GM18858 (cell line): ENCODE measurements at regions not wholly inside any gene's neighbourhood (a gene's known extent, or its start where the extent isn't known, plus 50 kb on each side); places are given as distances from the start of the nearest gene placed in this dataset.
"Not testable (repeated sequence)": the region's sequence is repeated elsewhere in the genome, so short reads cannot be mapped to it uniquely, and the experiment has no call there.

Experiments
- ATAC-seq: cut with Tn5 transposase; IDR thresholded peaks from one replicate; pipeline ENCODE4 v1.9.1; 2021; ENCODE audit not compliant: unreplicated experiment

- no peak for ATAC-seq
These were observed 302.3 kb upstream of the G2E3 start for GRCh38 chr14:30256627-30257026.

GRCh38 chr14:30257946-30258661, 300.9 kb upstream of the G2E3 start:
- ATAC-seq, result no peak

GRCh38 chr14:30260833-30261607, 297.9 kb upstream of the G2E3 start:
- ATAC-seq, result no peak

GRCh38 chr14:30264161-30264560, 294.8 kb upstream of the G2E3 start:
- no peak for ATAC-seq

- ATAC-seq, result no peak
These were observed 292.7 kb upstream of the G2E3 start for GRCh38 chr14:30266290-30266689.

GRCh38 chr14:30267141-30267540, 291.8 kb upstream of the G2E3 start:
- no peak for ATAC-seq

- ATAC-seq, result peak; percentile 99
These were observed 288.5 kb upstream of the G2E3 start for GRCh38 chr14:30270200-30271161.

- ATAC-seq, result no peak
These were observed 287.1 kb upstream of the G2E3 start for GRCh38 chr14:30271811-30272323.

GRCh38 chr14:30272848-30273832, 285.8 kb upstream of the G2E3 start:
- no peak for ATAC-seq

GRCh38 chr14:30275604-30276003, 283.4 kb upstream of the G2E3 start:
- ATAC-seq, result no peak

- no peak for ATAC-seq
These were observed 281.7 kb upstream of the G2E3 start for GRCh38 chr14:30277268-30277667.

- ATAC-seq, result not testable (repeated sequence)
These were observed 280.1 kb upstream of the G2E3 start for GRCh38 chr14:30278856-30279255.

- ATAC-seq, result no peak
These were observed 275.0 kb upstream of the G2E3 start for GRCh38 chr14:30283822-30284446.

GRCh38 chr14:30284808-30285207, 274.1 kb upstream of the G2E3 start:
- no peak for ATAC-seq

- no peak for ATAC-seq
These were observed 271.1 kb upstream of the G2E3 start for GRCh38 chr14:30287579-30288445.

- ATAC-seq, result no peak
These were observed 269.0 kb upstream of the G2E3 start for GRCh38 chr14:30290001-30290400.

- ATAC-seq, result no peak
These were observed 267.7 kb upstream of the G2E3 start for GRCh38 chr14:30291216-30291615.

GRCh38 chr14:30292541-30292940, 266.4 kb upstream of the G2E3 start:
- no peak for ATAC-seq
